ENCODE measurements at regions not wholly inside any gene's neighbourhood (a gene's known extent, or its start where the extent isn't known, plus 50 kb on each side); places are given as distances from the start of the nearest gene placed in this dataset.

DNA sequence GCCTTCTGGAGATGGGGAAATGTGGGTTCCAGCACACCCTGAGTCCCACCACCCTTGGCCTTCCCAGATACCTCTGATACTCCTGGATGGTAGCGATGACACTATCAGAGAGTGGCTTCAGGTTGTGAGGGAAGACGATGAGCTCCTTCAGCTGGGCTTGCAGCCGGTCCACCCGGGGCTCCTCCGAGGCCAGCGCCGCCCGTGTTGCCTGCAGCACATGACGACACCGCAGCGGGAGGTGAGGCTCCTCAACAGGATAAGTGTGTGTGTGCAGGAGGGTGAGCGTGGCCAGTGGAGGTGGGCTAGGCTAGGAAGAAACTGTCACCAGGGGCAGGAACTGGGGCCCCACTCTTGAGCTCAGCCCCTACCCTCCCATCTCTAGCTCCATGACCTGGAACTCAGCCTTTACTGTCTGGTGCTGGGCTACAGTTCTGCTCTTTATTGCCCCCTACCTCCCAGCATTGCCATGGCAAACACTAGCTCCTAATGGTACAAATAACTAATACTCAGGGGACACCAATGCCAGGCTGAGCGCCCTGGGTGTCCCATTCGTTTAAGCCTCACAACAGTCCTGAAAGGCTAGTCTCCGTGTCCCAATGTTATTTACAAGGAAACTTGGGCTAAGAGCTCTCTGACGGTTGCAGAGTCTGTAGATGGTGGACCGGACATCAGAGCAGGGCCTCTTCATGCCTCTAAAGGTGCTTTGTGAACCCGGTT is 64.1 kb downstream of the SYNE3 start:
- peak; percentile 46 for TF ChIP-seq CTCF (IDR thresholded peaks at IDR 0.05; ENCODE audit: insufficient read depth, low read length, poor library complexity, severe bottlenecking)
- no peak for TF ChIP-seq EZH2phosphoT487 (conservative IDR thresholded peaks at IDR 0.05; ENCODE audit: low read length)
